ENCODE measurements at regions not wholly inside any gene's neighbourhood (a gene's known extent, or its start where the extent isn't known, plus 50 kb on each side); places are given as distances from the start of the nearest gene placed in this dataset.
"Not testable (repeated sequence)": the region's sequence is repeated elsewhere in the genome, so short reads cannot be mapped to it uniquely, and the experiment has no call there.

DNA sequence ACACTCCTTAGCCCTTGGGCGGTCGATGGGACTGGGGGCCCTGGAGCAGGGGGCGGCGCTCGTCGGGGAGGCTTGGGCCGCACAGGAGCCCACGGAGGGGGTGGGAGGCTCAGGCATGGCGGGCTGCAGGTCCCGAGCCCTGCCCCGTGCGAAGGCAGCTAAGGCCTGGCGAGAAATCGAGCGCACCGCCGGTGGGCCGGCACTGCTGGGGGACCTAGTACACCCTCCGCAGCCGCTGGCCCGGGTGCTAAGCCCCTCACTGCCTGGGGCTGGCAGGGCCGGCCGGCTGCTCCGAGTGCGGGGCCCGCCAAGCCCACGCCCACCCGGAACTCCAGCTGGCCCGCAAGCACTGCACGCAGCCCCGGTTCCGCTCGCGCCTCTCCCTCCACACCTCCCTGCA, 68.0 kb upstream of the DDR1 start:
- TF ChIP-seq, protein P1, sequence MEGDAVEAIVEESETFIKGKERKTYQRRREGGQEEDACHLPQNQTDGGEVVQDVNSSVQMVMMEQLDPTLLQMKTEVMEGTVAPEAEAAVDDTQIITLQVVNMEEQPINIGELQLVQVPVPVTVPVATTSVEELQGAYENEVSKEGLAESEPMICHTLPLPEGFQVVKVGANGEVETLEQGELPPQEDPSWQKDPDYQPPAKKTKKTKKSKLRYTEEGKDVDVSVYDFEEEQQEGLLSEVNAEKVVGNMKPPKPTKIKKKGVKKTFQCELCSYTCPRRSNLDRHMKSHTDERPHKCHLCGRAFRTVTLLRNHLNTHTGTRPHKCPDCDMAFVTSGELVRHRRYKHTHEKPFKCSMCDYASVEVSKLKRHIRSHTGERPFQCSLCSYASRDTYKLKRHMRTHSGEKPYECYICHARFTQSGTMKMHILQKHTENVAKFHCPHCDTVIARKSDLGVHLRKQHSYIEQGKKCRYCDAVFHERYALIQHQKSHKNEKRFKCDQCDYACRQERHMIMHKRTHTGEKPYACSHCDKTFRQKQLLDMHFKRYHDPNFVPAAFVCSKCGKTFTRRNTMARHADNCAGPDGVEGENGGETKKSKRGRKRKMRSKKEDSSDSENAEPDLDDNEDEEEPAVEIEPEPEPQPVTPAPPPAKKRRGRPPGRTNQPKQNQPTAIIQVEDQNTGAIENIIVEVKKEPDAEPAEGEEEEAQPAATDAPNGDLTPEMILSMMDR (IDR thresholded peaks at IDR 0.05; ENCODE audit: insufficient read depth, low read length) = not testable (repeated sequence)
- TF ChIP-seq SPI1 (IDR thresholded peaks at IDR 0.05; ENCODE audit: borderline replicate concordance, low read depth) = not testable (repeated sequence)
